Glomerular visceral epithelial cell (primary cell): ENCODE measurements at regions not wholly inside any gene's neighbourhood (a gene's known extent, or its start where the extent isn't known, plus 50 kb on each side); places are given as distances from the start of the nearest gene placed in this dataset.
"Not testable (repeated sequence)": the region's sequence is repeated elsewhere in the genome, so short reads cannot be mapped to it uniquely, and the experiment has no call there.

Experiments
- DNase-seq: peaks from one replicate; pipeline ENCODE4 v3.0.0-alpha.2; 2016; ENCODE audit errors: extremely low spot score

DNA sequence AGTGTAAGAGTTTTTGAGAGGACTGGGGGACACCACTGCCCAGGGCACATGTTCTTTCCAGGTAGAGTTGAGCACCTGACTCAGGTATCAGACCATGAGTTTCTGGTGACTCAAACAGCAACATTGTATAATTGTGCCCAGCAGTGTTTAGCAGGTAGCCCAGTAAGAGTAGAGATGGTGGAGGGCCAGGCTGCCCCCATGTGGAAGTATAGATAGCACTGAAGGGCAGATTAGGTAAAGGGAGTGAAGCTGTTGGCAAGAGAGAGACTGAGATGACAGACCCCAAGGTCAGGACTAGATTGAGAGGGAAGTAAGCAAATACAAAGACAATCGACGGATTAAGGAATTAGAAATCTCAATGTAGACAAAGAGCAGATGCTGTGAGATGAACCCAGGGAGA lies 74.6 kb downstream of the TRIM42 start:
- DNase-seq, result no peak

DNA sequence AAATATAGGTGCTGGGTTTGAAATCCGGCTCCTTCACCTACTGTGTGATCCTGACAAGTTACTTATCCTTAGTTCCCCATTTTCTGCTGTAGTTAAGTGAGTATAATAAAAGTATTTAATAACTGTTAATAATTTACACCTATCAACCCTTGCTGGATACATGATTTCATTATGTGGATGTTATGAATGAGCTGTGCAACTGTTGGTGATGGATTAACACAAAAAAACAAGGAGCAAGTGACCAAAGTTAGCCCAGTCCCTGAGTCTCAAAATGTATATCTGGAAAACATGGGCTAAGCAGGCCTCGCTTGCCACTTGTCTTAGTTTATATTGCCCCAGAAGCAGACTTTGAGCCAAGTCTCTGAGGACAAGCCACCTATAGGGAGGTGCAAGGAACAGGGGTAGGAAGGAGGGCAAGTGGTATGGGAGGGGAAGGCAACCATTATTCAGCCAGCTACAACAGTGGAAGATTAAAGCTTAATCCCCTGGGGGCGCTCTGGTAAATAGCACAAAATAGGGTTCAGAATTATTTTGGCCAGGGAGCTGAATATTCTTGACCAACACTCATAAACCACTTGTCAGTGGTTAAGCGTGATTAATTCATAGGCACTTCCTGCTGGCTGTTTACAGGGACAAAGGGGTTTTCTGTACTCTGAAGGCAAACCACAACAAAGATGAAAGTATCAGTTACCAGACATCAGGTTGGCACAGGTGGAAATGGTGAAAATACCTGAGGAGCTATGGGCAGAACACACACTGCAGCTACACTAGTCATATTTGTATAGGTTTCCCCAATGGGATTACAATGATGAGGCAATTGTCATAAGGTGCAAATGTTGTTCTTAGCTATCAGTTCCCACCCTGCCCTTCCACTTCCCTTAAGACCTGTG lies 76.2 kb downstream of the TRIM42 start:
- no peak for DNase-seq

DNA sequence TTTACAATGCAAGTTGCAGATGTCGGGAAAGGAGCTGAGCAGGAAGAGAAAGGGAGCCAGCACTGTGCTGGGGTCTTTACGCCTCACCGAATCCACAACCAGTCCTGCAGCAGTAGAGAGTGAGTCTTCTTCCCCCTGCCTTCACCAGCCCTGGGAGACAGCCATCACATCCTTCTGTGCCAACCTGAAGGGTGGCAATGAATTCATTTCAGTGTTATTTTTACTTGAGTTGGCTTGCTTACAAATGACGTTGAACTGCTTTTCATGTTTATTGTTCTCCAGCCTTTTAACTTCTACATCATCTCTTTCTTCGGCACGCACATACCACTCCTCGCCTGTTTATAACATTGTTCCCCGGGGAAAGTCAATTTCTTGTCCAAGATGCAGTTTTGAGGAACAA lies 77.1 kb downstream of the TRIM42 start:
- no peak for DNase-seq

DNA sequence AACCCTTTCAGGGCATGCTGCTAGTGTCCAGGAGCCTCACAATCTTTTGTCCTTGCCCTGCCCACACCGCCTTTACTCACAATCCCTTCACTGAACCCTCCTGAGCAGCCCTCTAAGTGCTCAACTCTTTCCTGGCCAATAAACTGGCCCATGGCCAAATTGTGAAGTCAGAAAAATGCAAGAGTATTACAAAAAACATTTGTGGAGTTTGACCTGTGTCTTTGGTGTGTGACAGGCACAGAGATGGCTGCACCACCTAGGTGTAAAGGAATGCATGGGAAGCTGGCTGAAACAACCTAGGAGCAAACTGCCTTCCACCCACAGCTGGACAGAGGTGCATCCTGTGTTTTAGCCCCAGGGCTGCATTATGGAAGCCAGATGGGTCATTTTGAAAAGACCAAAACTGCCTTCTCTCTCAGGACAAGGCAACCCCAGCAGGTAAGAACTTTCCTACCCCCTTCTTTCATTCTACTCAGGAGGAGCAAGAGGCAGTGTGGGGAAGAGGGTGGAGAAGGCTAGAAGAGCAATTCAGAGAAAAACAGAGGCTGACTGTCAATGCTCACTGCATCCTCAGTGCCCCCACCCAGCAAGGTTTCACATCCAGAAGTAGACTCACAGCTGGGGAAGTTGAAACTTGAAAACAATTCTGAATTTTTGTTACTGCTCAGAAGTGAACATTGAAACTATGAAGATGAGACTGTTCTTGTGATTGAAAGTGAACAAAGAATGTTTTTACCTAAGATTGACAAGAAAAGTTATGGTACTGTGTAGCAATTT lies 78.6 kb downstream of the TRIM42 start:
- no peak for DNase-seq

DNA sequence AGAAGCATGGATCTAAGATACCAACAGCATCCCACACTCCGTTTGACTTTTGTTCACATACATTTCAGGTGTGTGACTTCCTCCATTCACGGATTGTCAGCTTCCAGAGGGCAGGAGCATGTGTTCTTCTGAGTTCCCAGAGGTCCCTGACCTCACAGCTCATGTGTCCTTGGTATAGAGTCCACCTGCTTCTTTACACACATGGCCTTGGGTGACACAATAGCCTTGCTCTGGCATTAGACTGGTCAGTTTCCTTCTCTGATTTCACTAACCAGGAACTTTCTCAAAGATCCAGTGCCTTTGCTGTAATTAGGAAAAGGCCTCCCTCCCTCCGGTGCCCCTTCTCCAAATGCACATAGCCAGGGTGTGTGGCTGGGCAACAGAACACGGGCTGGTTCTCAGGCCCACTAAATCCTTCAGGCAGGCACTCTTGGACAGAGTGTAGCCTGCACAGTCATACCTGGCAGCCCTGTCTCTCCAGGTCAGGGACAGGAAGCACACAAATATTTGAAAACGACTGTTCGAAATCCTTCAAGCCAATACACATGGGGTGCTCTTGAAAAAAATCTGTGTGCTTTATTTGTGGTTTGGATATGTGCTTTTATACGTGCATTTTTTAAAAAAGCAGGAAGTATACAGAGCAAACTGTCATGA lies 81.1 kb downstream of the TRIM42 start:
- DNase-seq, result no peak

DNA sequence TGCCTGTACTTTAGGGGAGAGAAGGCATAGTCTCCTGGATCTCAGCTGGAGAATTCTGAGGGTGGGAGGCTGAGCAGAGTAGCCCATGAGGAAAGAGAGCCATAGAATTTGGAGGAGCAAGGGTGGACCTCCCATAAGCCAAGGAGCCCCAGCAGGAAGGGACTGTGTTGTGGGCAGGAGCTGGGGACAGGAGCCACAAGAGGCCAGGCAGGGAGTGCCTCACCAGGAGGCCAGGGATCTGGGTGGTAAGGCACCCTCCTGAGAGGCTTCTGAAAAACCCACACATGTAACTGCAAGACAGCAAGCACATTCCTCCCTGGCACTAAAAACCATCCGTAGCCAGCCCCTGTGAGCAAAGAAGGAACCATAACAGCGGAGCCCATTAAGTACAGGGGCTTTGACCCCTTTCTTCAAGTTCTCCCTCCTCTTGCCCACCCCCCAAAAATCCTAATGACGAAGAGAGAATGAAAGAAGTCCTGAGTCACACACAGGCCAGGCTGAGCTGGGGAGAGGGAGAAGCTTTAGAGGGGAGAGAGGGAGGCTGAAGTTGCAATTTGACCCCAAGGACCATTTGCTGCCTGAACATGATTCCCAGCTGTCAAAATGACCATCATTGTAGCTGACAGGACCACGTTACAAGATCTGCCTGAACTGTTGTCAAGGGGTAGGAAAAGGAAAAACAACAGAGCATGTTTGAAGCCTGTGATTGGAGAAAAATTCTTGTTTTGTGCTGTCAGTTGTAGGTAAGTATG lies 82.6 kb downstream of the TRIM42 start:
- DNase-seq, result no peak

DNA sequence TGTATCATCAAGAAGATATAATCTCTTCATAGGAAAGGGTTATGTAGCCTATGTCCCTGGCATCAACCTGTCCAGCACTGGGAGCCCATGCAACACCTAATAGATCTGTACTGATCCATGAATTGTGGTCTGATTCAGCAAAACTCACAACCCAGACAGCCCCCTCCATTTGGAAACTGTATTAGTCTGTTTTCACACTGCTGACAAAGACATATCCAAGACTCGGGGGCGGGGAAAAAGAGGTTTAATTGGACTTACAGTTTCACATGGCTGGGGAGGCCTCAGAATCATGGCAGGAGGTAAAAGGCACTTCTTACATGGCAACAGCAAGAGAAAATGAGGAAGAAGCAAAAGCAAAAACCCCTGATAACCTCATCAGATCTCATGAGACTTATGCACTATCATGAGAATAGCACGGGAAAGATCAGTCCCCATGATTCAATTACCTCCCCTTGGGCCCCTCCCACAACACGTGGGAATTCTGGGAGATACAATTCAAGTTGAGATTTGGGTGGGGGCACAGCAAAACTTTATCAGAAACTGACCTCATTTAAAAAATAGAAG lies 83.3 kb downstream of the TRIM42 start:
- no peak for DNase-seq

DNA sequence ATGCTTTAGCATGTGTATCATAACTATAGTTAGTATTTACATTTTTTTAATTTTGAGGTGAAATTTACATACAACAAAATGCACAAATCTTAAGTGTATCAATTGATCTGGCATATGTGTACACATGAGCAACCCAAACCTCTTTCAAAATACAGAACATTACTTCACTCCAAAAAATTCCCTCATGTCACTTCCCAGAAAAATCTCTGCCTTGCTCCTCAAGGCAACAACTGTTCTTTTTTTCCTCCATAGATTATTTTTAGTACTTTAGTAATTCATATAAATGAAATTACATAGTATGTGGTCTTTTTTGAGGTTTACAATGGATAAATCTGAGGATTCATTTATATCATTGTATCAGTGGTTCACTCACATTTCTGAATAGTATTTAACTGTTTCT lies 84.9 kb downstream of the TRIM42 start:
- no peak for DNase-seq

DNA sequence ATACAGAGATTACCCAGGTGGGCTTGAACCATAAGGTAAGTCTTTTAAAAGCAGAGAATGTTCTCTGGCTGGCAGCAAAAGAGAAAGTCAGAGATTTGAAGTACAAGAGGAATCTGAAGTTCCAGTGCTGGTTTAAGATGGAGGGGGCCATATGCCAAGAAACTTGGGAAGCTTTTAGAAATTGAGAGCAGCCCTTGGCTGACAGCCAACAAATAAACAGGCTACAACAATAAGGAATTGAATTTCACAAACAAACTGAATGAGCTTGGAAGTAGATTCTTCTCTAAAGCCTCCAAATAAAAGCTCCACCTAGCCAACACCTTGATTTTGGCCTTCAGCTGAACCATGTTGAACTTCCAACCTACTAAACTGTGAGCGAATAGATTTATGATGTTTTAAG lies 85.7 kb downstream of the TRIM42 start:
- no peak for DNase-seq

DNA sequence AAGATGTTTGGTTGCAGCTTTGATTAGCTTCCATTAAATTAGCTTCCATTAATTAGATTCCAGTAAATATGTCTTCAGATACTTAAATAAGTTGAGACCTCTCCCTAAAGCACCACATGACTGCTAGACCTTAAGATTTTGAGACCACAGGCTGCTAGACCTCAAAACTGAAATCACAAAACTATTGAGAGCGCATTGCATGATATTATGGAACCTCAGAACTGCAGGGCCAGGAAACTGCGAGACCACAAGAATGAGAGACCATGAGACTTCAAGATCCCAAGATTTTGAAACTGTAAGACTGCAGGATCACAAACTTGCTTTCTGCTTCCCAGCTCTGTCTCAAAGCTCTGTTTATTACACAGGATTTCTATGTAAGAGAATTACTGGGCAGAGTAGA lies 87.4 kb downstream of the TRIM42 start:
- no peak for DNase-seq

DNA sequence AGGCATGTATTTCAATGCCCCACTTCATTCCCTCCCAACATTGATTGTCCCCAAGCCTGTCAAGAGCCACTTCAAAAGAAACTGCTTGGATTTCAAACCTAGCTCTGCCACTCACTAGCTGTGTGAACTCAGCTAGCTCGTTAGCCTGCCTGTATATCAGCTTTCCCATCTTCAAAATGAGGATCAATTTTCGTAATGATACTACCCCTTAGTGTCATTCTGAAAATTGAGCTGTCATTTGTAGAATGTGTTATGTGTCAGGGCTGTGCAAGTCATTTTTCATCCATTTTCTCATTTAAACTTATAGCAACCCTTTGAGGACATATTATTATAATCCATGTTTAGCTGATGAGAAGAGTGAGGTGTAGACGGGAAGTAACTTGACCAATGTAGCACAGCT lies 88.6 kb downstream of the TRIM42 start:
- no peak for DNase-seq

DNA sequence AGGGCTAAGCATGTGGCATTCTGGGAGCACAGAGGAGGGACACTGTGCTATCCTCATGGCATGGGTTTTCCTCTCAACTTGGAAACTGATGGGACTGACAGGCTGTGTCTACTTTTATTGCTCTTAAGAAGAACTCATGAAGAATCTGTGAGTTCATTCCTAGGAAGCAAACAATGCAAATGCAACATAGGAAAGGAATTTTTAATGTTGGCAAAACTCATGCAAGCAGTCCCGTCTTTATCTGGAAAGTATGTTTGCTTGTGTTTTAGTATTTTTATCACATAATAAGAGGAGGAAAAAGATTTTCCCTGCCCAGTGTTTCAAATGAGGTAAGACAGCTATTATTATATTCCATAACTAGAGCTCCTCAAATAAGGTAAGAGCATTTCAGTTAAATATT lies 89.7 kb downstream of the TRIM42 start:
- no peak for DNase-seq

DNA sequence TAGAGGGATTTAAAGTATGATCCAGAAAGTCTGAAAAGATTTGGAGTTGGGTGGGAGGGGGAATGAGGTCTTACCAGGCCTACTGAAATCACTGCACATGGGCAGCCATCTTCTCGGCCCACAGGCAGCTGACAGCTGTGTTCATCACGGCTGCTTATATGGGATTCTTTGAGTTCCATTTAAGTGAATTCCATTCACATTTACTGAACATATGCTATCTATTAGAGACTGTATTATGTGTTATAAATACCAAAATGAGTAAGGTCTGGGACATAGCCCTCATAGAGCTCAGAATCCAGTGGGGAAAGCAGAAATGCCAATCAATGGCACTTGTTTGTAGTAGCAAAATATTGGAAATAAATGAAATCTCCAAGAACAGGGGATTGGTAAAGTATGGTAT lies 91.1 kb downstream of the TRIM42 start:
- no peak for DNase-seq

DNA sequence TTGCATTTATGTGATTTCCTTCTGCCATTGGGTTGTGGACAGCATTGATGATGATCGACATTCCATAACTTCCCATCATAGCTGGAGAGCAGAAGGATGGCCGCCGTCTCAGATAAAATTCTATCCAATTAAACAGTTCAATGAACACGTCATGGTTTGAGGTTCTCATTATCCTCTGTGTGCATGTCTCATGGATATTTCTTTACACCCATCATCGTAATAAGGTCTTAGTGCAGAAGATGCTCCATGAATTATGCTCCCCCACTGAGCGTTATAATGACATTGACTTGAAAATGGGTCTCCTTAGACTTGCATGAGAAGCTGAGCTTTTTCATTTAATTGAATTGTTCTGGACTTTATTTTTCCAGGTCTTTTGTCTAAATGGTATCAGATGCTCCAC lies 92.1 kb downstream of the TRIM42 start:
- DNase-seq, result no peak

DNA sequence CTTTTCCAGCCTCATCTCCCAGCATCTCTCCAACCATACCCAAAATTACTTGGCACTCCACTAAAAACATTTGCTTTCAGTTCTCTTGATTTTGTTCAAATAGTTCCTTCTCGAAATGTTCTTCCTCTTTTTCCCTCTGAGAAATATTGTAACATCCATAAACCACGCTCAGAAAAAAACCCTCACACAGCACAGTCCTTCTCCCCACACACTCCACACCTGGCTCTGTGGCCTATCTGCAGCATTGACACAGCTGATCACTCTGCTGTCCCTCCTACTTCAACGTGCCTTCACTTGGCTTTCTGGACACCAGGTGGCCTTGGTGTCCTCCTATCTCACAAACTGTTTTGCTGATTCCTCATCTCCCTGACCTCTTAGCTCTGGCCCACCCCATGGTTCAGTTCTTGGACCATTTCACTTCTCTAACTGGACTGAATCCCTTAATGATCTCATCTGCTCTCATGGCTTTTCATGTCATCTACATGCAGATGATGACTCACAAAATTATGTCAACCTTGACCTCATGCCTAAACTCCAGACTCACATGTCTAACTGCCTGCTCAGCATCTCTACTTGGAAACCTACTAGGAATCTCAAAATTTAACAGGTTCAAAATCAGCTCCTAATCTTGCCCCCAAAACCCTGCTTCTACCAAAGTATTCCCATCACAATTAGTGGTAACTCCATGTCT lies 93.3 kb downstream of the TRIM42 start:
- DNase-seq, result no peak

DNA sequence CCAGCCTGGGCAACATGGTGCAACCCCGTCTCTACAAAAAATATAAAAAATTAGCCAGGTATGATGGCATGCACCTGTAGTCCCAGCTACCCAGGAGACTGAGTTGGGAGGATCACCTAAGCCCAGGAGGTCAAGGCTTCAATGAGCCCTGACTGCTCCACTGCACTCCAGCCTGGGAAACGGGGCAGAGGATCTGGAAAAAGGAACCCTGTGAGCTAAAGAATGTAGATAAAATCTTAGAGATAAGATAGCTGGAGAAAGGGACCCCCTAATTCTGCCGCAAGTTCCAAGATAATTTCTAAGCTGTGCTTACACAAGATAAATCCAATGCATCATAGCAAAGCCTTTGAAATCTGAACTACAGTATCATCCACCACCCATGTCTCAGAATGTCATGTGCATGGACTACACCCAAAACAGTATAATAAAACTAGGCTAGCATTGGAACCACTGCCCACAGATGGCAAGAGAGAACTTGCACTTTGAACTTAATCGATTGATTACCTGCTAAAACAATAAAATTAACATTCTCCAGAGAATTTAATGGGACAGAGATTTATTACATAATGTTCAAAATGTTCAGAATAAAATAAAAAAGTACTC lies 99.9 kb downstream of the TRIM42 start:
- DNase-seq, result no peak

DNA sequence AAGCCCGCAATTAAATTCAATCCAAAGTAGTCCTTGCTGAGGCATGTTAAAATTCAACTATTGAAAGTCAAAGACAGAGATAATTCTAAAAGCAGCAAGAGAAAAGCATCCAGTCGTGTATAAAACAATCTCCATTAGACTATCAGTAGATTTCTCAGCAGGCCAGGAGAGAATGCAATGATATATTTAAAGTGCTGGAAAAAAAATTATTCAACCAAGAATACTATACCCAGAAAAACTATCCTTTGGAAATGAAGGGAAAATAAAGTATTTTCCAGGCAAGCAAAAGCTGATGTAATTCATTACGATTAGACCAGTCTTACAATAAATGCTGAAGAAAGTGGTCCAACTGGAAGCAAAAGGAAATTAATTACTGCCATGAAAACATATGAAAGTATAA lies 113.5 kb downstream of the TRIM42 start:
- no peak for DNase-seq

DNA sequence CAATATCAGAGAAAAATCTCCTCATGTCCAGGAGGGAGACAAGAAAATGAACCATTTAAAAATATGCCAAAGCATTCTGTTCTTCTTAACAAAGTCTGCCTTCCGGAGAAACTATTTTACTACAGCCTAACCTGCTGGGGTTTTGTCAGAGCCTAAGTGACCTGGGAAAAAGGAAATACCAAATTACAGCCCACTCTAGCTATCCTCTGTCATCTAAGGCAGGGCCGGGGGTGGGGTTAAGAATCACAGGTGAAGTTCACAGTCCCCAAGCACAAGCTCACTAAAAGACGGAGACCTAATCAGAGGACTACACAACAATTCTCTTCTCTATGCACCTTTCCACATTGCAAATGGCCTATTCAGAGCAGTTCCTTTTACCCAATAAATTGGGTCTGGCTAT lies 116.6 kb downstream of the TRIM42 start:
- no peak for DNase-seq

DNA sequence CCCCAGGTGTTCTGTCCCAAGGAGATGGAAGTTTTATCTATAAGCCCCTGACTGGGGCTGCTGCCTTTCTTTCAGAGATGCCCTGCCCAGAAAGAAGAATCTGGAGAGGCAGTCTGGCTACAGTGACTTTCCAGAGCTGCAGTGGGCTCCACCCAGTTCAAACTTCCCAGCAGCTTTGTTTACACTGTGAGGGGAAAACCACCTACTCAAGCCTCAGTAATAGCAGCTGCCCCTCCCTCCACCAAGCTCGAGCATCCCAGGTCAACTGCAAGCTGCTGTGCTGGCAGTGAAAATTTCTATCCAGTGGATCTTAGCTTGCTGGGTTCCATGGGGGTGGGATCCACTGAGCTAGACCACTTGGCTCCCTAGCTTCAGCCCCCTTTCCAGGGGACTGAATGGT lies 125.0 kb downstream of the TRIM42 start:
- not testable (repeated sequence) for DNase-seq

DNA sequence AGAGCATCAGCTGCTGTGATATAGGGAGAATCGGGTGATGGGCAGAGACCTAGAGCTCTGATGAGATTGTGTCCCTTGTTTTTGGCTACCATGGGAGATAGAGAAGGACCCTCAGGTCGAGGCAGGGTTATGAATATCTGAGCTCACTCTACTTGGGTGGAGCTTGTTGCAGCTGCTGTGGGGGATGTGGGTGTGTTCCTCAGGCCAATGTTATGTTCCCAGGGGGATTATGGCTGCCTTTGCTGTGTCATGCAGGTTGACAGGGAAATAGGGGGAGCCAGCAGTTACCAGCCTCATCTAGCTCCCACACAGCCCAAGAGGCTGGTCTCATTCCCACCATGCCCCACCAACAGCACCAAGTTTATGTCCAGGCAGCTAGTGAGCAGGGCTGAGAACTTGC lies 131.5 kb downstream of the TRIM42 start:
- DNase-seq, result no peak
